ENCODE measurements at regions not wholly inside any gene's neighbourhood (a gene's known extent, or its start where the extent isn't known, plus 50 kb on each side); places are given as distances from the start of the nearest gene placed in this dataset.

DNA sequence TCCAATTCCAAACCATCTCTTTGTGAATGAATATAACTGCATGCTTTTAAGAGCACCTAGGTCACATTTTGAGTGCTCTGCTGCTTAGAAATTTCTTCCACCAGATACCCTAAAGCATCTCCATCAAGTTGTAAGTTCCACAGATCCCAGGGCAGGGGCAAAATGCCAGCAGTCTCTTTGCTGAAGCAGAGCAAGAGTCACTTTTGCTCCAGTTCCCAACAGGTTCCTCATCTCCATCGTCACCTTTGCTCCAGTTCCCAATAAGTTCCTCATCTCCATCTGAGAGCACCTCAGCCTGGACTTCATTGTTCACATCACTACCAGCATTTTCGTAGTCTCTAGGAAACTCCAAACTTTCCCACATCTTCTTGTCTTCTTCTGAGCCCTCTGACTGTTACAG is 116.7 kb upstream of the ALKAL2 start:
- Histone ChIP-seq H3K27ac (no peak overlapping the region), H3K36me3 (no peaks in the 10 kb centered on the region), H3K4me3 (no peak overlapping the region), H3K4me1 (ENCODE audit: control insufficient read depth in 1 of 2, low read depth in 2 of 2) (no peaks in the 10 kb centered on the region), H3K9me3 (peaks cover 6% of the 10 kb centered on the region), H3K27me3 (replicated peaks; ENCODE audit: insufficient read depth) (no peaks in the 10 kb centered on the region)
- no peak for DNase-seq (ENCODE audit: low spot score)
- TF ChIP-seq, protein P1, sequence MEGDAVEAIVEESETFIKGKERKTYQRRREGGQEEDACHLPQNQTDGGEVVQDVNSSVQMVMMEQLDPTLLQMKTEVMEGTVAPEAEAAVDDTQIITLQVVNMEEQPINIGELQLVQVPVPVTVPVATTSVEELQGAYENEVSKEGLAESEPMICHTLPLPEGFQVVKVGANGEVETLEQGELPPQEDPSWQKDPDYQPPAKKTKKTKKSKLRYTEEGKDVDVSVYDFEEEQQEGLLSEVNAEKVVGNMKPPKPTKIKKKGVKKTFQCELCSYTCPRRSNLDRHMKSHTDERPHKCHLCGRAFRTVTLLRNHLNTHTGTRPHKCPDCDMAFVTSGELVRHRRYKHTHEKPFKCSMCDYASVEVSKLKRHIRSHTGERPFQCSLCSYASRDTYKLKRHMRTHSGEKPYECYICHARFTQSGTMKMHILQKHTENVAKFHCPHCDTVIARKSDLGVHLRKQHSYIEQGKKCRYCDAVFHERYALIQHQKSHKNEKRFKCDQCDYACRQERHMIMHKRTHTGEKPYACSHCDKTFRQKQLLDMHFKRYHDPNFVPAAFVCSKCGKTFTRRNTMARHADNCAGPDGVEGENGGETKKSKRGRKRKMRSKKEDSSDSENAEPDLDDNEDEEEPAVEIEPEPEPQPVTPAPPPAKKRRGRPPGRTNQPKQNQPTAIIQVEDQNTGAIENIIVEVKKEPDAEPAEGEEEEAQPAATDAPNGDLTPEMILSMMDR (IDR thresholded peaks at IDR 0.05), result no peak
- no peak for ATAC-seq (ENCODE audit: insufficient number of reproducible peaks, low FRiP score, low read depth)

DNA sequence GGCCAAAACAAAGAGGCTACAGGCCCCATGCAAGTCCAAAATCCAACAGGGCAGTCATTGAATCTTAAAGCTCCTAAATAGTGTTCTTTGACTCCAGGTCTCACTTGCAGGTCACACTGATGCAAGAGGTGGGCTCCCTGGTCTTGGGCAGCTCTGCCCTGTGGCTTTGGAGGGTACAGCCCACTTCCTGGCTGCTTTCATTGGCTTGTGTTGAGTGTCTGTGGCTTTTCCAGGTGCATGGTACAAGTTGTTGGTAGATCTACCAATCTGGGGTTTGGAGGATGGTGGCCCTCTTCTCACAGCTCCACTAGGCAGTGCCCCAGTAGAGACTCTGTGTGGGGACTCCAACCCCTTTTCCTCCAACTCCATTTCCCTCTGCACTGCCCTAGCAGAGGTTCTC is 115.8 kb upstream of the ALKAL2 start:
- DNase-seq (ENCODE audit: low spot score), result no peak
- H3K27me3 ChIP-seq (replicated peaks; ENCODE audit: insufficient read depth), result no peaks in the 10 kb centered on the region
- TF ChIP-seq, protein P1 (IDR thresholded peaks at IDR 0.05), result no peak
- H3K4me1 ChIP-seq (ENCODE audit: control insufficient read depth in 1 of 2, low read depth in 2 of 2), result no peaks in the 10 kb centered on the region
- no peak overlapping the region for H3K4me3 ChIP-seq
- no peak for ATAC-seq (ENCODE audit: insufficient number of reproducible peaks, low FRiP score, low read depth)
- peaks cover 6% of the 10 kb centered on the region for H3K9me3 ChIP-seq
- H3K36me3 ChIP-seq, result no peaks in the 10 kb centered on the region
- H3K27ac ChIP-seq, result no peak overlapping the region

DNA sequence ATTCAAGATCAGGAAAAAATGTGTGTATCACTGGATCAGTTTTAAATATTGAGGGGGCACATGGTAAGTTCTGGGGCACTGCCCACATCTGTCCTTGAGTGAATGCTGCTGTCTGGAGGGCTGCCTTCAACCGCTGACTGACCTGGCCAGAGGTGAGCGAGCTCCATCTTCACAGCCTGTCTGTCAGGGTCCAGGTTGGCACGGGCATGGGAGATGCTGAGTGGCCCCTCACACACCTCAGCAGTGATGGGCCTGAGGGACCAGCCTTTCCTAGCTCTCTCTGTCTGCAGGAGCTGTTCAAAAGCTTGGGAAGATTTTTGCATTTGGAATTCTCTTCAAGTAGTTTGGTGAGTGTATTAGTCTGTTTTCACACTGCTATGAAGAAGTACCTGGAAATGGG is 114.8 kb upstream of the ALKAL2 start:
- Histone ChIP-seq H3K4me1 (ENCODE audit: control insufficient read depth in 1 of 2, low read depth in 2 of 2) (no peaks in the 10 kb centered on the region), H3K36me3 (no peaks in the 10 kb centered on the region), H3K27me3 (replicated peaks; ENCODE audit: insufficient read depth) (no peaks in the 10 kb centered on the region), H3K4me3 (no peak overlapping the region), H3K9me3 (peaks cover 6% of the 10 kb centered on the region), H3K27ac (no peak overlapping the region)
- DNase-seq (ENCODE audit: low spot score) (no peak), ATAC-seq (ENCODE audit: insufficient number of reproducible peaks, low FRiP score, low read depth) (no peak)
- TF ChIP-seq, protein P1 (IDR thresholded peaks at IDR 0.05), result no peak

DNA sequence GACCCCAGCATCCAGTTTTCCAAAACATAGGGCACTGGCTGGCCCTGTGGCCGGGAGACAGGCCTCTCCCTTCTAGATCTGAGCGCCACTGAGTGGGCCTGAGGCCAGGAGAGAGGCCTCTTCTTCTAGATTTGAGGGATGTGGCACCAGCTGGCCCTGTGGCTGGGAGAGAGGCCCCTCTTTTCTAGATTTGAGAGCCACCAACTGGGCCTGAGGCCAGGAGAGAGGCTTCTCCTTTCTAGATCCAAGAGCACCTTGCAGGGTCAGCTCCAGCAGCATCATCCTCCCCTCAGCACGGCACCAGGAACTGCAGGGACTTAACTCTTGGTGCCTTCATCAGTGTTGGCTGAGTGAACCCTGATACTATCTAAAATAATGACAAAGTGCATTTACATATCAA is 114.3 kb upstream of the ALKAL2 start:
- Histone ChIP-seq H3K4me3 (no peak overlapping the region), H3K9me3 (peaks cover 6% of the 10 kb centered on the region), H3K36me3 (no peaks in the 10 kb centered on the region), H3K27me3 (replicated peaks; ENCODE audit: insufficient read depth) (no peaks in the 10 kb centered on the region), H3K27ac (no peak overlapping the region), H3K4me1 (ENCODE audit: control insufficient read depth in 1 of 2, low read depth in 2 of 2) (no peaks in the 10 kb centered on the region)
- TF ChIP-seq, protein P1 (IDR thresholded peaks at IDR 0.05), result no peak
- no peak for ATAC-seq (ENCODE audit: insufficient number of reproducible peaks, low FRiP score, low read depth)
- no peak for DNase-seq (ENCODE audit: low spot score)

DNA sequence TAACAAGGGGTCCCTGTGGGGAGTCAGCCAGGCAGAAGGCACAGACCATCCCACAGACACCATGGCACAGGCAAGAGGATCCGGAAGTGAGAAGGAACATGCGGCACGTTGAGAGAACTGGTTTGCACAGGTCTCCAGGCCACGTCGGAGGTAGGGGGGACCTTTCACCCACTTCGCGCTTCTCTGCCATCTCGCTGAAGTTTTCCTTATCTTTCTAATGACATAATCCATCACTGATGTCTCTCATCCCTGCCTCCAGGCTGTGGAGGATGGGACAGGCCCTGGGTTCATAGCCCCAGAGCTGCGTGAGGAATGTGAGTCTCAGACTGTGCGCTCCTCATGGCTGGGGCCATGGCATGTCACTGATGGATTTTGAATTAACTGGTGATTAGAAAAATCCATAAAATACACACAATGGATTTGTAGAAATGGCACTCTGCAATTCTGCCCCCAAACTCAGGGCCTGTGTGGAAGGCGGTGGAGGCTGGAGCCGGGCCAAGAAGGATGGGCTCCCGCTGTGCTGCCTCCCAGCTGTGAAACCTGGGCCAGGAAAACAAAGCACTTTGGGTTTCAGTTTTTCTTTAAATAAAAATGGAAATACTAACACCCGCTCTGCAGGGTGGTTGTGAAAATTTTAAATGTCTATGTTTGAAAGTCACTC is 113.3 kb upstream of the ALKAL2 start:
- ATAC-seq (ENCODE audit: insufficient number of reproducible peaks, low FRiP score, low read depth), result no peak
- TF ChIP-seq, protein P1 (IDR thresholded peaks at IDR 0.05), result no peak
- H3K9me3 ChIP-seq, result peaks cover 6% of the 10 kb centered on the region
- H3K4me1 ChIP-seq (ENCODE audit: control insufficient read depth in 1 of 2, low read depth in 2 of 2), result no peaks in the 10 kb centered on the region
- no peaks in the 10 kb centered on the region for H3K27me3 ChIP-seq (replicated peaks; ENCODE audit: insufficient read depth)
- no peak for DNase-seq (ENCODE audit: low spot score)
- no peaks in the 10 kb centered on the region for H3K36me3 ChIP-seq
- H3K4me3 ChIP-seq, result no peak overlapping the region
- no peak overlapping the region for H3K27ac ChIP-seq
